ENCODE measurements at regions not wholly inside any gene's neighbourhood (a gene's known extent, or its start where the extent isn't known, plus 50 kb on each side); places are given as distances from the start of the nearest gene placed in this dataset.
"Not testable (repeated sequence)": the region's sequence is repeated elsewhere in the genome, so short reads cannot be mapped to it uniquely, and the experiment has no call there.

DNA sequence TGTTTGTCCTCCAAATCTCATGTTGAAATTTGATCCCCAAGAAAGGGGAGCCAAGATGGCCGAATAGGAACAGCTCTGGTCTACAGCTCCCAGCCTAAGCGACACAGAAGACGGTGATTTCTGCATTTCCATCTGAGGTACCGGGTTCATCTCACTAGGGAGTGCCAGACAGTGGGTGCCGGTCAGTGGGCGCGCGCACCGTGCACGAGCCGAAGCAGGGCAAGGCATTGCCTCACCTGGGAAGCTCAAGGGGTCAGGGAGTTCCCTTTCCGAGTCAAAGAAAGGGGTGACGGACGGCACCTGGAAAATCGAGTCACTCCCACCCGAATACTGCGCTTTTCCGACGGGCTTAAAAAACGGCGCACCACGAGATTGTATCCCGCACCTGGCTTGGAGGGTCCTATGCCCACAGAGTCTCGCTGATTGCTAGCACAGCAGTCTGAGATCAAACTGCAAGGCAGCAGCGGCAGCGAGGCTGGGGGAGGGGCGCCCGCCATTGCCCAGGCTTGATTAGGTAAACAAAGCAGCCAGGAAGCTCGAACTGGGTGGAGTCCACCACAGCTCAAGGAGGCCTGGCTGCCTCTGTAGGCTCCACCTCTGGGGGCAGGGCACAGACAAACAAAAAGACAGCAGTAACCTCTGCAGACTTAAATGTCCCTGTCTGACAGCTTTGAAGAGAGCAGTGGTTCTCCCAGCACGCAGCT is 493.6 kb downstream of the KLF12 start:
- TF ChIP-seq EZH2 (IDR thresholded peaks at IDR 0.05; ENCODE audit: low read length, unreplicated experiment); EZH2phosphoT487 (IDR thresholded peaks at IDR 0.05; ENCODE audit: borderline replicate concordance, low read length): not testable (repeated sequence)
- TF ChIP-seq, protein P1, sequence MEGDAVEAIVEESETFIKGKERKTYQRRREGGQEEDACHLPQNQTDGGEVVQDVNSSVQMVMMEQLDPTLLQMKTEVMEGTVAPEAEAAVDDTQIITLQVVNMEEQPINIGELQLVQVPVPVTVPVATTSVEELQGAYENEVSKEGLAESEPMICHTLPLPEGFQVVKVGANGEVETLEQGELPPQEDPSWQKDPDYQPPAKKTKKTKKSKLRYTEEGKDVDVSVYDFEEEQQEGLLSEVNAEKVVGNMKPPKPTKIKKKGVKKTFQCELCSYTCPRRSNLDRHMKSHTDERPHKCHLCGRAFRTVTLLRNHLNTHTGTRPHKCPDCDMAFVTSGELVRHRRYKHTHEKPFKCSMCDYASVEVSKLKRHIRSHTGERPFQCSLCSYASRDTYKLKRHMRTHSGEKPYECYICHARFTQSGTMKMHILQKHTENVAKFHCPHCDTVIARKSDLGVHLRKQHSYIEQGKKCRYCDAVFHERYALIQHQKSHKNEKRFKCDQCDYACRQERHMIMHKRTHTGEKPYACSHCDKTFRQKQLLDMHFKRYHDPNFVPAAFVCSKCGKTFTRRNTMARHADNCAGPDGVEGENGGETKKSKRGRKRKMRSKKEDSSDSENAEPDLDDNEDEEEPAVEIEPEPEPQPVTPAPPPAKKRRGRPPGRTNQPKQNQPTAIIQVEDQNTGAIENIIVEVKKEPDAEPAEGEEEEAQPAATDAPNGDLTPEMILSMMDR (conservative IDR thresholded peaks at IDR 0.05; ENCODE audit: low read depth, low read length) = not testable (repeated sequence)

Data from PC-3 (cell line).